GM19328 (cell line): ENCODE measurements at regions not wholly inside any gene's neighbourhood (a gene's known extent, or its start where the extent isn't known, plus 50 kb on each side); places are given as distances from the start of the nearest gene placed in this dataset.

Experiments used
- ATAC-seq: cut with Tn5 transposase; IDR thresholded peaks from one replicate; pipeline ENCODE4 v1.9.1; 2021; ENCODE audit warnings: mild to moderate bottlenecking, moderate library complexity; ENCODE audit not compliant: unreplicated experiment

DNA sequence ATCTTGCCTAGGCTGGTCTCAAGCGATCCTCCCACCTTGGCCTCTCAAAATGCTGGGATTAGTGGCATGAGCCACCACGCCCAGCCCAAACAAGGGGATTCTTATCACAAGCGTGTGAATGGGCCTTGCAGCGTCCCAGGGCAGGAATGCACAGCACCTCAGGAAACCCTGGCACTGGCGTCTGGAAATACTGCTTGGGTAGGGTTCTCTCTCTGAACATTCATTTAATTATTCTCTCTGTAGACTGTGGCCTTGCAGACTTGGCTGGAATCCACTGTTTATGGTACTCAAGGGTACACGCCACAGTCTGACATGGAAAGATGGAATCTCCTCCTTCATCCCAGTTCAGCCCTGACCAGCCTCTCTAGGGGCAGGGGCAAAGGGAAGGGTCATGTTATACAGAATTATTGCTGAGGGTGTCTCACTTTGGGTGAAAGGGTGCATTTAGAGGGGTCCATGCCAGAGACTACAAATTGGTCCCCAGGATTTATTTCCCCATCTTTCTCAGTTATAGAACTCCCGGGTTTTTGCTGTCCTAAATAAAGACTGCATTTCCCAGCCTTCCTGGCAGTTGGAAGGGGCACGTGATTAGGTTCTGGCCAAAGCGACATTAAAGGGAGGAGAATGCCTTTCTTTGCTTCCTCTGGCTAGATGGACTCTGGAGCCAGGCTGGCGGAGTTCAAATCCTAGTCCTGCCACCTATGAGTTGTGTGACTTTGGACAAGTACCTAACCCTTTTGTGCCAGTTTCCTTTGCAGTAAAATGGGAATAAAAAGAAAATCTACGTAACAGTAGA, 147.2 kb upstream of the HAAO start:
- no peak for ATAC-seq

DNA sequence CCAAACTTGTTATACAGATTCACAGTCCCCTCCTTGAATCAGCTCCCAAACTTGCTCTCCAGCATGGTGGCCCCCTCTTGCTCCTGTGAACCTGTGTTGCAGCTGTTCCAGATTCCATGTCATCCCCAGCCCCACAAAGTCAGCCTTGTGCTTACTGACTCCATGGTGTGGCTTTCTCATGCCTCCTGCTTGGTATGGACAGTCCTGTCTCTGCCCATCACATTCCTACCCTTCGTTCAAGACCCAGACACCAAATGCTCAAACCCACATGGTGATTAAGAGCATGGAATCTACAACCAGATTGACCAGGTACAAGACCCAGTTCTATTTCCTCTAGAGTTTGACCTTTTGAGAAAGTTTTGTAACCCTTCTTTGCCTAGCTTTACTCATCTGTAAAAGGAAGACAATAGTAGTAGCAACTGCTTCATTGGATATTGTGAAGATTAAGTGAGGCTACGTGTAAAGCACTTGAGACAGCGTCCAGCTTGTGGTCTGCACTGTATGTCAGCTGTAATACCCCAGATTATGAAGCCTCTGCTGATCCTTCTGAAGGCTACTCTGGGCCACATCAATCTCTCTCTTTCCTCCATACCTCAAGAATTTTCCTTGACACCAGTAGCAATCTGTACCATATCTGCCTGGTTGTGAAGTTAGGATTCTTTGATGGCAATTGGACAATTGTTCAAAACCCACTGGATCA, 146.4 kb upstream of the HAAO start:
- no peak for ATAC-seq

DNA sequence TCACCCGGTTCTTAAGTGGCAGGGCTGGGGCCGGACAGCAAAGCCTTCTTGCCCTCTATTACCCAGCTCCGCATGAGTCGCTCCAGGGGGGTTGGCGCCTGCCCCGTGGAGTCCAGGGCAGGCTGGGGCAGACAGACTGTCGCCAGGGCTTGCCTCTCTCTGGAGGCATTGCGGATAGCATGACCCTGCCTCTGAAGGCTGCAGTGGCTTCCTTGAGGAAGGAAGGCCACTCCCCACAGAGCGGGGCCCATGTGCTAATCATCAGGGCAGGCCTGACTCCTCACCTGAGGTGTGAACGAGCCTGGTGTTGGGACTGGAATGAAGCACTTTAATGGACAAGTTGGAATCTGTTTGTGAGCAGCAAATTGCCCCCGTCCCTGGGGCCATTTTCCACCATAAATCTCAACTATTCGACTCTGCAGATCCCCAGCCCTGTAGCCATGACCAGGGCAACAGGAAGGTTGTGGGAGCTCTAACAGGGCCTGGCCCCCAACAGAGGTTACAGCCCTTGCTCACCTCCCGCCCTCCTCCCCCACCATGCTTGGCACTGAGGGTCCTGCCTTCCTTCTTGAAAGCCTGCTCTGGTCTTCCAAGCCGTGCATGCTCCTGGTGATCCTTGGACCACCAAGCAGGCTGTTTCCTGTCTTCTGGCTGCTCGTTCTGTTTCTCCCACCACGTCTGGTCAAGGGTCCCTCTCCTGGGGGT, 144.9 kb upstream of the HAAO start:
- no peak for ATAC-seq

DNA sequence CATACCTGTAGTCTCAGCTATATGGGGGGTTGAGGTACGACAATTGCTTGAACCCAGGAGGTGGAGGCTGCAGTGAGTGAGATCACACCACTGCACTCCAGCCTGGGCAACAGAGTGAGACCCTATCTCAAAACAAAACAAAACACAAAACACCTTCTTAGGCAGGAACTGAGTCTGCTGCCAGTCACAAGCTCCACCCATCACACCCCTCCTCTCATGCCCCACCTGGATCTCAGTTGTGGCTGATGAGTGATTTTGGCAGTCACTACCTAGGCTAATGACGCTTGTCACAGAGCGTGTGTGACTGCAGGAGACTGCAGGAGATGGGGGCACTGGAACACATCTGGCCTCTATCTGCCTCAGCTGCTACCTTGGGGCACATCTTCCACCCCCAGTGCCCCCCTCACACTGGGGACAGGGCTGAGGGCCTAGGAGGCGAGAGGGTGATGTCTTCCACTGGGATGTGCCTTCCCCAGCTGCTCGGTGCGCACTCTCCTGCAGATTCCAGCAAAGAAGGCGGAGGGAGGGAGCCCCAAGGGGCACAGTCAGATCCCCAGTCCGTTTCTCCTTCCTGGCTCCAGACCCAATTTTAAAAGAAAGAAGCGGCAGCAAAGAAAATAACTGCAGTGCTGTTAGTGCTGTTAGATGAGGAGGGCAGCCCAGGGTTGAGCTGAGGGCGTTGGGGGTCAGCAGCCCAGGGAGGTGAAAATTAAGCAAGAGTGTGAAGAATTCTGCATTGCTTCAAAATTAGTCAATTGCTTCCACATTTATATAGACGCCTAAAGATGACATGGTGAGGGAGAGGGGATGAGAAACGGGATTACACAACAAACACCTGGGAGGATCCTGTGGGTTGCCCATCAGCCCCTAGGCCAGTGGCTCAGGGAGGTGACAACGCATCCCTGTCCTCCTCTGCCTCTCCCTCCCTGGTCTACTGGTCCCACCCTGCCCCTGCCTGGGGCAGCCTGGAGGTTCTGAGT, 143.6 kb upstream of the HAAO start:
- ATAC-seq: no peak

DNA sequence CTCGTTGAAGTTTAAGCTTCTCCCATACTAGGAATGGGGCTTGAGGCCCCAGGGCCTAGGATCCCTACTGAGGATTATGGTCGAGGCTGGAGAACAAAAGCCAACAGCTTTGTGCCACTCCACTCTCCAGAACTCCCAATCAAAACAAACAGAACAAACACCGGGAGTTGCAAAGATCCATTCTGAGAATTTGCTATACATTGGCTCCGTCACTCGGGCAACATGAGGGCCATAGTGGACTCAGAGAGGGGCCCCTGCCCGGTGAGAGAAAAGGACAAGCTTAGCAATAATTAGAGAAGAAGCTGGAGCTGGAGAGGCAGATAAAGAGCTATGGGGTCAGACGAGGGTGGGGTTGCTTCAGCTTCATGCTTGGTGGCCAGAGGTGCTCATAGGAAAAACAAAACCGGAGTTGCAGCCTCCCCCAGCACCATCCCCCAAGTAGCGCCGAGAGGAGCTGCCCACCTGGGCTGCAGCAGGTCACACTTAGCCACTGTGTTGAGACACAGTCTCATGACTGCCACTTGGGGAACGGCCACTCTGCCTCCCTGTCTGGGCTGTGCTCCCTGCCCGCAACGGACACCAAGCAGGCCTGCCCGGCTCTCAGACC, 142.3 kb upstream of the HAAO start:
- no peak for ATAC-seq

DNA sequence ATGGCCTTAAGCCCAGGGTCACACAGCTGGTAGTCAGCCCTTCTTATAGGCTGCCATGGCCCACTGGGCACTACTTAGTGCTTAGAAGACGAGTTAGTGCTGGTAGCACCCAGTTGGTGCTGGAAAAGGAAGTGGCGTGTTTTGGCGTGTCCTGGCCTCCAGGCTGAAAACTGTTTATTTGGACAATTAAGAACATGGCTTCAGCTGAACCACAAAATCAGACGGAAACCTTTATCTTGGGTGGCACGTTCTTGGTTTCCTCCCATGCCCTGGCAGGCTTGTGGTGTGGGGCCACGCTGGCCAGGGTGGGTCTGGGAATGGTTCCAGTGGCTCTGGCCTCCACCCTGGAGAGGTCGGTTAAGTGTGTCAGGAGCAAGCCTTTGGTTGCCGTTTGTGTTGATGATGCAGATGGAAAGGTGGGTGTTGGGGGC, 141.5 kb upstream of the HAAO start:
- ATAC-seq: no peak

DNA sequence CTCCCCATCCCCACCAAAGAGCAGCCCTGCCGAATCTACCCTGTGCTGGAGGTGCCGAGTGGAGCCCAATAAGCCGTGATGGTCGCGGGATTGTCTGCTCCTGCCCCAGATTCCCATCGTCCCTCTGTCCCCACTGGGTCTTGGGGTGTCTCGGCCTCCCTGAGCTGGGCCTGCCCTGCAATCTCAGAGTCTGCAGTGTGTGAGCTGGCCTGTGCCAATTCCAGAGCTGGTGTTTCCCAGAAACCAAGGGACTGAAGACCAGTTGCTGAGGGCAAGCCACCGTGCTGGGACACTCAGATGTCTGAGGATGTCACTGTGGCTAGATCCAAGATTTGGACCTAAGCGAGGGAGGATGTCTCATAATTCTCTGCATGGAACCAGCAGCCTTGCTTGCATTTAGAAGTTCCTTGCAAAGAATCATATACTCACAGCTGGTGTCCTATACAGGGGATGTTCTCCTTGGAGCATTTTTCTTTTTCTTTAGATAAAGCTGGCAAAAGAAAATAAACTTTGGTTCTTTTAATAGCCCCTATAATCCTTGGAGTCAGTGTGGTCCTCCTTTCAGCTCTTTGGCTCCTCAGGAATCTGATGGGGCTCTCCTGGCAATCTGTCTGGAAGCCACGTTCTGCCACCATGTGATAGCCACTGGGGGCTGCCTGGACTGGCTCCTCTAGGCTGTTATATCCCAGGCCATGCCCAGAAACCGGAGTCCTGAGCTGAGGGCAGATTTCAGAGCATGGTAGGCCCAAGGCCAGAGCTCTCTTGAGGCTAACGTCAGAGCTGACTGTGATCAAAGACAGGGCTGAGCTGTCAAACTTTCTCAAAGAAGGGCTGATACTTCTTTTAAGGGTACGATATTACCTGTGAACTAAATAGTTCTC, 140.1 kb upstream of the HAAO start:
- no peak for ATAC-seq

DNA sequence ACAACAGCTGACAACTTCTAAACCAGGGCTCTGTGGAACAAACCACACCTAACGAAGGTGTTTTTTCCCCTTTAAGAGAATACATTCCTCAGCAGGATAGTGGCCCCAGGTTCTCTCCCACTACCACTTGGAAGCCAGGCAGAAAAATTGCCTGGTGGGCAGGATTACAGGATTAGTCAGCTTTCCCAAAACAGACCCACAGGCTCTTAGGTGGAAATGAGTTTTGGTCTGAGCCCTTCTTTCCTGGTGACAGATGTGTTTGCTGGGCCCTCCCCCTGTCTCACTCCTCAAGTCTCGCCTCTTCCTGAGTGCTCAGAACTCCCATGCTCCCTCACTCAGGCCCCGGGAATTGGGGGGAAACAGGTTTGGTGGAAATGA, 139.4 kb upstream of the HAAO start:
- no peak for ATAC-seq

DNA sequence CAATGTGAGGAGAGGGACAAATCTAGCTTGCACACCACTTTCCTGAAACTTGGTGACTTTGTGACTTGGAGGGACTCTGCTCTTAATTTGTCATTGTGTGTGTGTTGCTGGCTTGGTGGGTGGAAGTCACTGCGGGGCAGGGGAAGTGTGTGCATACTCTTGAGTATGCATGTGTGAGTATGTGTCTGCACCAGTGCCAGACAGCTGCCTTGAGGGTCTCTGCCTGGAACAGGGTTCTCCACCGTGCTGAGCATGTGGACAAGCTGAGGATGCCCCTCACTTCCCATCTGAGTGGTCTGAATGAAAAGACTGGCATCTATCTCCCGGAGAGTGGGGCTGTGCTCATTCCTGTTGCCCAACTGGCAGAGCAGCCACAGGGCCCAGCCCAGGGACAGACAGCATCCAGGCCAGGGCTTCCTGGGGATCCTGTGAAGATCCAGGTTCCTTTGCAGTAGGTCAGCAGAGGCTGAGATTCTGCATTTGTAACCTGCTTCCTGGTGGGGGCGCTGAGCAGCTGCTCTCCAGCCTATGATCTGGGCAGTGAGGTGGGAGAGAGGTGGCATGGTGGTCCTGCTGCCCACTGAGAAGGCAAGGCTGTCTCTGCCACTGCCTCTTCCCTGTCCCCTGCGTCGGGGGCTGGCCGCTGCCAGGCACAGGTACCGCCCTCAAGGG, 138.9 kb upstream of the HAAO start:
- ATAC-seq: no peak

DNA sequence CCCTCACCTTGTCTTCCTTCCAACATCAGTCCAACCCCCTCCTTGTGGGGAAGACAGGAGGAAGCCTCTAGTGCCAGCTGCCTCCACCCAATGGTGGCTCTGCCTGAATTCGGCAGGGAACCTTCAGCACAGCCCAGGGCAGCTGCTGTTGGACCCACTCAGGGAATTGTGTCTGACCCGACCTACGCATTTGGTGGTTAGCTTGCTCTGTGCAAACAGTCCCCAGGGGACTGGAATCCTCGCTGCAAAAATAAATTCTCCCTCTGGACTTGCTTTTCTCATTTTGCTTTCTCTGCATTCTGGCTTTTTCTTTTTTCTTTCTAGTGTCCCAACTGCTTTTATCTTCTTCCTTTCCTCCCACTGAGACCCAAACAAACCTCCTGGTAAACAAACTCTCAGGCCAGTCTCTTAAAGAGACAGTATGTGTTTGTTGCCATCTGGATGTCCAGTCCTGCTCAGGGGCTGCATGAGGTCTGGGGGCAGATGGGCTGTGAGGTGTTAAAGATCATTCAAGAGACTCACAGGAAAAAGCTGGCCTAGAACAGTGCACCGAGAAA, 137.7 kb upstream of the HAAO start:
- ATAC-seq: no peak

DNA sequence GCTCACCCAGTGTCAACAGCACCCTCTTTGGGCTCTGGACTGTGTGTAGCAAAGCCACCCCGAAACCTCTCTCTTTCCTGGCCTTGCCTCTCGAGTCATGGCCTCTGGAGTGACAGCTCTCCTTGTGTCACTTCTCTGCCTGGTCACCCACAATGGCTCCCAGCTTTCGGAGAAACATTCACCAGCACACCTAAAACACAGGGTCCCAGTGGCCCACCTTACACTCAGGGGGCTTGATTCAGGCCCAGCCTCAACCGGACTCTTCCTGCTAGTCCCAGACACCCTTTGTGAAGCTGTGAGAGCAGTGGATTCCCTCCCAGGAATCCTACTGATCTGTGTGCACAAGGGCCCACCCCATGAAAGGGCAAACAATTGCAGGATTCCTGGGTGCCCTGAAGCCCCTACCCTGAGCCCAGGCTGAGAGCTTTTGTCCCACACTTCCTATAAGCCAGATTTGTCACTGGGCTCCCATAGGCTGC, 137.2 kb upstream of the HAAO start:
- ATAC-seq: no peak

DNA sequence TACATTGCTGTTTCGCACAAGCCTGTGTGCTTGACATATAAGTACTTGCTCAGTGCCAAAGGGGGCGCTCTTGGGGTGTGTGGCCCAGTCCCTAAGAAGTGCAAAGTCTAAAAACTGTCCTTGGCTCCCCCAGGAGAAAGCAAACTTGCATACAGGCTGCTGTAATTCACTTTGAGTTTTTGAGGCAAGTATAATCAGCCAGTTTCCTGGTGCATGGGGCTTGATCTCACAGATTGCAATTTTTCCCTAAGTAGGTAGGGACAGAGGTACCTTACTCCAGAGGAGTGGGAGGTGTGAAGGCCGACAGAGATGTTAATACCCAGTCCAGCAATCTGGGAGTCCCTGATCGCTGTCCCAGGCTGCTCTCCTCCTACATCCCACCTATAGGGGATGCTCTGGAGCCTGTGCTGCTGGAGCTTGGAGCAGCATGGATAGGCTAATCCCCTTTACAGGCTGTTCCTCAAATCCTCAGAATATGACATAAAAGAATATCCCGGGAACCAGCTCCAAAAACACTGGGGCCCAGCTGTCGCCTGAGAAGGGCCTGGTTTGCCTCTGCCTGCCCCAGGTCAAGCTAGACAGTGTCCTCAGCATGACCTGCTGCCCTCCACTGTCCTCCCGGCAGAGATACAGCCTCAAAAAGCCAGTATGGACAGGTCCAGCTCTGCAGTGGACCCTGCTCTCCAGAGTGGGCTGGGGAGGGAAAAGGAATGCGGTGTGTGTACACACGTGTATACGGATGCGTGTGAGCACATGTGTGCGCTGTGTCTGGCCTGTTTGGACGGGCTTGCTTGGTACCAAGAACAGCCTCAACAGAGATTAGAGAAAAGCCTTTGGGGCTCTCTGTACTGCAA, 136.5 kb upstream of the HAAO start:
- ATAC-seq: no peak

DNA sequence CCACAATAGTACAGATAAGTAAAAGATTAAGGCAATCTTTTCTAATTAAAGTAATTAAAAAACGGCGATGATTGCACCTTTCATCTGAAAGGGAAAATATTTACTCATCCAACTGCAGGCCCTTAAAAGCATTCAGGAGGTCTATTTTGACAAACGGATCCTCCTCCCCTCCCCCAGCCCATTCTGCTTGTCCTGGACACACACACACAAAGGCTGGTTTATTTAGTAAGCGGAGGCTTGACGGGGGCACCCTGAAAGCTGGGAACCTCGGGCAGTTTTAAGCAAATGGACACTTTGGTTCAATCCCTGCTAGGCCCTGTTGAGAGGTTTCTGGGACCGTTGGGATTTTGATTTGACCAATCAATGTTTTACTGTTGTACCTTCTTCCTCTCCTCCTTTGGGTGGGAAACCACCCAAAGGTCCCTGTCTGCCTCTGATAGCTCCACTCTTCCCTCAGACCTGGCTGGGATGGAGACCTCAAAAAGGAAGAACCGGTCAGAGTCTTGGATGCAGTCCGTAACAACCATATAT, 135.8 kb upstream of the HAAO start:
- ATAC-seq: no peak

DNA sequence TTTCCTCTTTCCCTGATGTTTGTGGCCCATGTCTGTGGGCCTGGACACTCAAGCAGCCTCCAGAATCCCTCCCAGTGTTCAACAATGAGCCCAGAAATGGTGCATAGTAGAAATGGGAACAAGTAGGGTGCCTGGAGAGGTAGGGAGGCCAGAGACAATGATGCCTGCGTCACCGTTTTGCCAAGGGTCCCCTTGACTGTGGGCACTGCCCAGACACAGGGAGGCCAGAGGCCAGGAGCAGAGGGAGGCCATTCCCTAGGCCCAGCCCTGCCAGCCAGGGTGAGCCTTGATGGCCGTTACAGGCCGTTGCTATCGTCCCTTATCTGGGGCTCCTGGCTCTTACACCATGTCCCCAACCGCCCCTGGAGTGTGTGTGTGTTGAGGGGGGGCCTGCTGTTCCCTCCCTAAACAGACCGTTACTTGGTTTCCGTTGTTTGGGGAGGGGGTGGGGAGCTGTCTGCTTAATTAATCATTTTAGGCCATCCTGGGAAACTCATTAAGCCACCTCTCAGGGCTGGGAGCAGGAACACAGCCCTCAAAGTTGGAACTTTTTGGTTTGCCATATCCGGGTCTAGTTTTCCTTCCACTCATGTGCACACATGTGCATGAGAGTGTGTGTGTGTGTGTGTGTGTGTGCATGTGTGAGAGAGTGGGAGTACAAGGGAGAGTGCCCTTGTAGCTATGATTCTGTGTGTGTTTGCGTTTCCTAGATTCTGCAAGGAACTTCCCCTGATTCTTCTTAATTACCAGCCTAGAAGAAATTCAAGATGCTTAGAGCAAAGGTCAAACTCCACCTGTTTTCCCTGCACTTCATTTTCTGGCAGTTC, 135.2 kb upstream of the HAAO start:
- no peak for ATAC-seq

DNA sequence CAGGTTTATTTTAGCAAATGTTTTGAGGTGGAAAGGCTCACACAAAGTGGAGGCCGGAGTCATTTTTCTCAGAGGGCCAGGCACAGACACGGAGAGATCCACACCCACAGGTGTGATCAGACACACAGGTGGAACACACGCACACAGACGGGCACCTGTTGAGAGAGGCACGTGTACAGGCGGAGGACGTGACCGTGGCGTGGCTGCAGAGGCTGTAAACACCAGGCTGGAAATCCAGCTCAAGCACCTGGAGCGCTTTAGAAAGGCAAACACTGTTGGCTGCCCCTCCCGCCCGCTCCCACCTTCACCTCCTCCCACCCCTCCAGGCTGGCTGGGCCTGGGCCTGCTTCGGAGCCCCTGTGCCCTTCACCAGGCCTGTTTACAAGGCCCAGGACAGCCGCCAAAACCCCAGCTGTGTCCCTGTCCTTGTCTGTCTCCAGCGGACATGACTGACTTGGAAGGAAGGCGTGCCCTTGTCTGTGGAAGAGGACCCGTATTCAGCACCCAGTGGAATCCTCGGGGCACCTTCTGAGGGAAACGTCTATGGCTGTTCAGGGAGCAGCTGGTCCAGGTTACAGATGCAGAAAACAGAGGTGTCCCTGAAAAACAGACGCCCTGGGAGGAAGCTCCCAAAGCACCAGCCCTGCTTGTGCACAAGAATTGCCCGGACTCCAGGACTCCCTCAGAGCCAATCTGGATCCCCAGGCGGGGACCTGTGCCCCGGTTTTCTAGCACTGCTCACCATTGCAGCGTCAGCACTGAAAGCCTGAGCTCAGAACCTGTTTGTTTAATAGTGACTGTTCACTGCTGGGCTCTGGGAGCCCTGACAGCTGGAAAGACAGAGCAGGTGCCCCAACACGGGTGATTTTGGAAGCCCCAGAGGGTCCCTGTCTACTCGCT, 134.3 kb upstream of the HAAO start:
- no peak for ATAC-seq
